Fibroblast of lung (primary cell): ENCODE measurements at regions not wholly inside any gene's neighbourhood (a gene's known extent, or its start where the extent isn't known, plus 50 kb on each side); places are given as distances from the start of the nearest gene placed in this dataset.
"Not testable (repeated sequence)": the region's sequence is repeated elsewhere in the genome, so short reads cannot be mapped to it uniquely, and the experiment has no call there.

Experiments
- EZH2 ChIP-seq: IDR thresholded peaks from 2 replicates; pipeline ENCODE4 v1.5.1; 2012; ENCODE audit warnings: low read length, control low read depth, mild to moderate bottlenecking; ENCODE audit errors: missing control alignments
- TF ChIP-seq, protein P1 (sequence below), 2 donors: IDR thresholded peaks in 1 of 2; conservative IDR thresholded peaks in 1 of 2; 1 replicate in 1 of 2; 2 replicates in 1 of 2; pipeline ENCODE4 v1.5.1; 2011 to 2012; ENCODE audit warnings: low read length in 2 of 2, control low read depth in 1 of 2, inconsistent platforms in 1 of 2, low read depth in 1 of 2, mild to moderate bottlenecking in 1 of 2

DNA sequence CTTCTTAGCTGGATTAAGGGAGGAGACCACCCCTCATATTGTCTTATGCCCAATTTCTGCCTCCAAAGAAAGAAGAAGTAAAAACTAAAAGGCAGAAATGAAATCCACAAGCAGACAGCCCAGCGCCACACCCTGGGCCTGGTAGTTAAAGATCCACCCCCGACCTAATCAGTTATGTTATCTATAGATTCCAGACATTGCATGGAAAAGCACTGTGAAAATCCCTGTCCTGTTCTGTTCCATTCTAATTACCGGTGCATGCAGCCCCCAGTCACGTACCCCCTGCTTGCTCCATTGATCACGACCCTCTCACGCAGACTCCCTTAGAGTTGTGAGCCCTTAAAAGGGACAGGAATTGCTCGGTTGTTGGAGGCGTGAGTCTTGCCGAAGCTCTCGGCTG lies 85.7 kb upstream of the METAP2 start:
- TF ChIP-seq, protein P1, sequence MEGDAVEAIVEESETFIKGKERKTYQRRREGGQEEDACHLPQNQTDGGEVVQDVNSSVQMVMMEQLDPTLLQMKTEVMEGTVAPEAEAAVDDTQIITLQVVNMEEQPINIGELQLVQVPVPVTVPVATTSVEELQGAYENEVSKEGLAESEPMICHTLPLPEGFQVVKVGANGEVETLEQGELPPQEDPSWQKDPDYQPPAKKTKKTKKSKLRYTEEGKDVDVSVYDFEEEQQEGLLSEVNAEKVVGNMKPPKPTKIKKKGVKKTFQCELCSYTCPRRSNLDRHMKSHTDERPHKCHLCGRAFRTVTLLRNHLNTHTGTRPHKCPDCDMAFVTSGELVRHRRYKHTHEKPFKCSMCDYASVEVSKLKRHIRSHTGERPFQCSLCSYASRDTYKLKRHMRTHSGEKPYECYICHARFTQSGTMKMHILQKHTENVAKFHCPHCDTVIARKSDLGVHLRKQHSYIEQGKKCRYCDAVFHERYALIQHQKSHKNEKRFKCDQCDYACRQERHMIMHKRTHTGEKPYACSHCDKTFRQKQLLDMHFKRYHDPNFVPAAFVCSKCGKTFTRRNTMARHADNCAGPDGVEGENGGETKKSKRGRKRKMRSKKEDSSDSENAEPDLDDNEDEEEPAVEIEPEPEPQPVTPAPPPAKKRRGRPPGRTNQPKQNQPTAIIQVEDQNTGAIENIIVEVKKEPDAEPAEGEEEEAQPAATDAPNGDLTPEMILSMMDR (conservative IDR thresholded peaks at IDR 0.05 in 1 of 2, IDR thresholded peaks at IDR 0.05 in 1 of 2; ENCODE audit: low read depth in 1 of 2, low read length in 2 of 2) = not testable (repeated sequence)
- TF ChIP-seq EZH2 = not testable (repeated sequence)
